IMR-90 (cell line): ENCODE measurements at regions not wholly inside any gene's neighbourhood (a gene's known extent, or its start where the extent isn't known, plus 50 kb on each side); places are given as distances from the start of the nearest gene placed in this dataset.

Experiments
- ATAC-seq: fragments of 200-7000 bp; cut with Tn5 transposase; 2 replicates; pipeline ENCODE4 v1.9.1; 2020; ENCODE audit warnings: low read depth, mild to moderate bottlenecking, moderate library complexity
- BruUV-seq: library from RNA; stranded (reverse); fragments of 400-500 nt; replicated peaks from 2 replicates; lab custom pipeline; 2021; lab: Mats Ljungman, UMichigan
- CTCF ChIA-PET: fragments of 300-600 bp; formaldehyde crosslinking; extraction: SDS; loops from one replicate; lab custom pipeline; 2021; ENCODE audit warnings: antibody characterized with exemption; lab: Yijun Ruan, JAX
- POLR2A ChIA-PET: fragments of 300-600 bp; sonication (Branson Sonifier 250); formaldehyde crosslinking; loops from one replicate; lab custom pipeline; 2022; ENCODE audit warnings: antibody characterized with exemption; ENCODE audit not compliant: unreplicated experiment; lab: Charles Lee
- DNase-seq: peaks from one replicate; pipeline ENCODE4 v3.0.0; 2013
- H2AFZ ChIP-seq: replicated peaks from 2 replicates; pipeline ENCODE3; 2013; ENCODE audit warnings: low read length, mild to moderate bottlenecking; ENCODE audit not compliant: poor library complexity
- H2AK5ac ChIP-seq: 2 replicates; pipeline ENCODE4 v1.6.1; 2013; ENCODE audit warnings: low read depth, low read length, inconsistent platforms
- H2AK9ac ChIP-seq: replicated peaks from 2 replicates; pipeline ENCODE3; 2013; ENCODE audit warnings: mild to moderate bottlenecking, low read depth, low read length, moderate library complexity; ENCODE audit not compliant: poor library complexity
- H2BK120ac ChIP-seq: 2 replicates; pipeline ENCODE4 v1.6.1; 2013; ENCODE audit warnings: low read depth, low read length, inconsistent platforms
- H2BK15ac ChIP-seq: 3 replicates; pipeline ENCODE4 v1.6.1; 2013; ENCODE audit warnings: low read depth, low read length, inconsistent platforms
- H2BK20ac ChIP-seq: 2 replicates; pipeline ENCODE4 v1.6.1; 2013; ENCODE audit warnings: low read depth, mild to moderate bottlenecking, inconsistent platforms, low read length, moderate library complexity
- H2BK5ac ChIP-seq: 2 replicates; pipeline ENCODE4 v1.6.1; 2013; ENCODE audit warnings: mild to moderate bottlenecking, low read depth, low read length, inconsistent platforms; ENCODE audit not compliant: poor library complexity, severe bottlenecking
- H3K14ac ChIP-seq: replicated peaks from 2 replicates; pipeline ENCODE4 v1.6.1; 2013; ENCODE audit warnings: low read depth, low read length, inconsistent platforms
- H3K18ac ChIP-seq: 2 replicates; pipeline ENCODE4 v1.6.1; 2013; ENCODE audit warnings: low read depth, low read length, control low read depth
- H3K23ac ChIP-seq: 2 replicates; pipeline ENCODE4 v1.6.1; 2013; ENCODE audit warnings: low read depth, low read length, inconsistent platforms
- H3K27ac ChIP-seq: 2 replicates; pipeline ENCODE4 v1.5.1; 2013; ENCODE audit warnings: mild to moderate bottlenecking, control low read depth, low read length; ENCODE audit not compliant: insufficient read depth
- H3K27me3 ChIP-seq: 2 replicates; pipeline ENCODE4 v1.6.1; 2013; ENCODE audit warnings: low read length; ENCODE audit not compliant: control insufficient read depth, insufficient read depth
- H3K36me3 ChIP-seq: 2 replicates; pipeline ENCODE4 v1.6.1; 2013; ENCODE audit warnings: low read length, mixed read lengths; ENCODE audit not compliant: control insufficient read depth, insufficient read depth
- H3K4ac ChIP-seq: 2 replicates; pipeline ENCODE4 v1.6.1; 2013; ENCODE audit warnings: low read depth, low read length, inconsistent platforms
- H3K4me1 ChIP-seq: 2 replicates; pipeline ENCODE4 v1.6.1; 2013; ENCODE audit warnings: low read length, mixed read lengths; ENCODE audit not compliant: control insufficient read depth, insufficient read depth
- H3K4me2 ChIP-seq: 2 replicates; pipeline ENCODE4 v1.6.1; 2013; ENCODE audit warnings: low read depth, mild to moderate bottlenecking, control low read depth, low read length, moderate library complexity
- H3K4me3 ChIP-seq: 2 replicates; pipeline ENCODE4 v1.5.1; 2013; ENCODE audit warnings: low read depth, mild to moderate bottlenecking, control low read depth, low read length, moderate library complexity; ENCODE audit not compliant: insufficient read depth
- H3K56ac ChIP-seq: 2 replicates; pipeline ENCODE4 v1.6.1; 2013; ENCODE audit warnings: low read length, inconsistent platforms; ENCODE audit not compliant: insufficient read depth; ENCODE audit errors: extremely low read depth
- H3K79me1 ChIP-seq, 2 experiments: 2 replicates each; pipeline ENCODE4 v1.6.1; 2013; ENCODE audit warnings: low read length in 2 of 2, inconsistent platforms in 1 of 2, low read depth in 1 of 2
- H3K9ac ChIP-seq: 2 replicates; pipeline ENCODE4 v1.6.1; 2013; ENCODE audit warnings: low read depth, low read length, control low read depth
- H3K9me1 ChIP-seq: 2 replicates; pipeline ENCODE4 v1.6.1; 2013; ENCODE audit warnings: low read length, inconsistent platforms; ENCODE audit not compliant: insufficient read depth
- H3K9me3 ChIP-seq: 2 replicates; pipeline ENCODE4 v1.6.1; 2013; ENCODE audit warnings: low read length; ENCODE audit not compliant: control insufficient read depth, insufficient read depth
- H4K20me1 ChIP-seq: 2 replicates; pipeline ENCODE4 v1.6.1; 2013; ENCODE audit warnings: low read length, inconsistent platforms; ENCODE audit not compliant: insufficient read depth
- H4K5ac ChIP-seq: 2 replicates; pipeline ENCODE4 v1.6.1; 2013; ENCODE audit warnings: mild to moderate bottlenecking, low read depth, low read length, control low read depth
- H4K8ac ChIP-seq, 2 experiments: 2 replicates each; pipeline ENCODE4 v1.6.1; 2013; ENCODE audit warnings: low read depth in 2 of 2, low read length in 2 of 2, control low read depth in 1 of 2, inconsistent platforms in 1 of 2
- H4K91ac ChIP-seq: 2 replicates; pipeline ENCODE4 v1.6.1; 2013; ENCODE audit warnings: low read depth, low read length, inconsistent platforms; ENCODE audit not compliant: insufficient read depth
- BHLHE40 ChIP-seq: fragments of 150-350 bp; IDR thresholded peaks from 2 replicates; pipeline ENCODE4 v1.6.1; 2016; ENCODE audit warnings: mild to moderate bottlenecking, low read depth, low read length
- CEBPB ChIP-seq: IDR thresholded peaks from 2 replicates; pipeline ENCODE4 v1.6.1; 2012; ENCODE audit warnings: low read depth, low read length, improper control_type of control experiment
- CHD1 ChIP-seq: IDR thresholded peaks from 2 replicates; pipeline ENCODE4 v1.6.1; 2012; ENCODE audit warnings: low read depth, low read length, improper control_type of control experiment
- CTCF ChIP-seq: conservative IDR thresholded peaks from 2 replicates; pipeline ENCODE4 v1.5.1; 2012; ENCODE audit warnings: mild to moderate bottlenecking, low read depth, low read length, improper control_type of control experiment
- ELK1 ChIP-seq: fragments of 150-350 bp; IDR thresholded peaks from 2 replicates; pipeline ENCODE4 v1.6.1; 2016; ENCODE audit warnings: low read depth, mild to moderate bottlenecking, low read length, moderate library complexity, borderline replicate concordance
- FOS ChIP-seq: fragments of 150-350 bp; IDR thresholded peaks from 2 replicates; pipeline ENCODE4 v1.6.1; 2016; ENCODE audit warnings: low read depth, low read length
- MAFK ChIP-seq: IDR thresholded peaks from 2 replicates; pipeline ENCODE4 v1.6.1; 2012; ENCODE audit warnings: low read depth, low read length, improper control_type of control experiment
- MAZ ChIP-seq: IDR thresholded peaks from 2 replicates; pipeline ENCODE4 v1.6.1; 2012; ENCODE audit warnings: low read depth, mild to moderate bottlenecking, low read length, improper control_type of control experiment, moderate library complexity, borderline replicate concordance
- MXI1 ChIP-seq: IDR thresholded peaks from 2 replicates; pipeline ENCODE4 v1.6.1; 2012; ENCODE audit warnings: low read depth, mild to moderate bottlenecking, low read length, moderate library complexity, borderline replicate concordance
- NFE2L2 ChIP-seq: fragments of 150-350 bp; IDR thresholded peaks from 2 replicates; pipeline ENCODE4 v1.6.1; 2016; ENCODE audit warnings: low read depth, mild to moderate bottlenecking, low read length
- POLR2A ChIP-seq: IDR thresholded peaks from 2 replicates; pipeline ENCODE4 v1.6.1; 2012; ENCODE audit warnings: mild to moderate bottlenecking, low read depth, low read length
- RAD21 ChIP-seq: IDR thresholded peaks from 2 replicates; pipeline ENCODE4 v1.6.1; 2012; ENCODE audit warnings: low read length, improper control_type of control experiment
- RCOR1 ChIP-seq: IDR thresholded peaks from 2 replicates; pipeline ENCODE4 v1.6.1; 2012; ENCODE audit warnings: mild to moderate bottlenecking, low read length, improper control_type of control experiment; ENCODE audit not compliant: insufficient replicate concordance
- RFX5 ChIP-seq: IDR thresholded peaks from 2 replicates; pipeline ENCODE4 v1.8.0; 2012; ENCODE audit warnings: low read depth, mild to moderate bottlenecking, low read length, moderate library complexity
- SMC3 ChIP-seq: fragments of 150-350 bp; IDR thresholded peaks from 2 replicates; pipeline ENCODE4 v1.6.1; 2016; ENCODE audit warnings: low read depth, mild to moderate bottlenecking, antibody characterized with exemption, low read length, moderate library complexity
- USF2 ChIP-seq: fragments of 150-350 bp; IDR thresholded peaks from 2 replicates; pipeline ENCODE4 v1.6.1; 2017; ENCODE audit warnings: mild to moderate bottlenecking, antibody characterized with exemption, low read length, low read depth
- WGBS, 2 experiments: methylation state at CpG; one replicate each; pipeline versions ENCODE4 v1.1.5 to v1.1.7; 2013; ENCODE audit warnings: missing lambda C conversion rate in 2 of 2; ENCODE audit not compliant: insufficient read length in 1 of 2; ENCODE audit errors: extremely low coverage in 2 of 2; 5-methylcytosine and 5-hydroxymethylcytosine counted together
- dilution Hi-C: fragments of 300-500 bp; cut with HindIII; formaldehyde crosslinking; loops from one replicate; pipeline ENCODE4 v1.14.3; 2018; ENCODE audit warnings: low sequenced_read_pairs; ENCODE audit not compliant: unreplicated experiment
- in situ Hi-C: fragments of 300-500 bp; cut with MboI; formaldehyde crosslinking; loops from 3 replicates; pipeline ENCODE4 v1.14.3; 2019; ENCODE audit warnings: low sequenced_read_pairs, inconsistent platforms, mixed read lengths
- intact Hi-C: fragments of 100-400 bp; cut with micrococcal nuclease; formaldehyde crosslinking; loops from 2 replicates; pipeline ENCODE4 v1.10.0; 2022

- BruUV-seq = no TSS peak
- Histone ChIP-seq H3K23ac (no peak overlapping the region), H3K9me1 (0 out of 2 replicates have a peak, but pooled peaks cover 4% of the 10 kb centered on the region), H3K79me1 (no peaks in the 10 kb centered on the region), H3K9ac (no peak overlapping the region), H2AFZ (no peak overlapping the region), H2BK20ac (no peak overlapping the region), H3K9me3 (no peaks in the 10 kb centered on the region), H2BK120ac (no peak overlapping the region), H4K5ac (no peak overlapping the region), H3K14ac (no peak overlapping the region), H2BK5ac (no peak overlapping the region), H3K36me3 (no peaks in the 10 kb centered on the region), H3K56ac (no peak overlapping the region), H3K27ac (no peak overlapping the region), H2BK15ac (peak overlapping the region; percentile 34; the same call in 2 of the 3 replicates), H4K20me1 (no peaks in the 10 kb centered on the region), H2AK5ac (no peak overlapping the region), H3K4me3 (no peak overlapping the region), H2AK9ac (no peak overlapping the region), H3K4me2 (no peak overlapping the region), H3K4ac (no peak overlapping the region), H3K27me3 (no peaks in the 10 kb centered on the region), H3K4me1 (peaks cover 3% of the 10 kb centered on the region; the same call in 1 of the 2 replicates), H4K91ac (no peak overlapping the region), H4K8ac (no peak overlapping the region), H3K18ac (no peak overlapping the region)
- POLR2A ChIA-PET = no interaction called here
- ATAC-seq (no peak), DNase-seq (no peak)
- dilution Hi-C loops = no loop called here
- no CpG with 5 or more reads among the region's 2 CpGs for WGBS, 2 experiments
- TF ChIP-seq CTCF = no peak
- TF ChIP-seq RFX5 = no peak
- no peak for TF ChIP-seq BHLHE40
- no peak for TF ChIP-seq MAFK
- TF ChIP-seq POLR2A = no peak
- TF ChIP-seq NFE2L2 = no peak
- no peak for TF ChIP-seq CHD1
- no peak for TF ChIP-seq CEBPB
- TF ChIP-seq RCOR1 = no peak
- no peak for TF ChIP-seq MAZ
- TF ChIP-seq RAD21 = no peak
- no peak for TF ChIP-seq ELK1
- TF ChIP-seq USF2 = no peak
- no peak for TF ChIP-seq SMC3
- TF ChIP-seq FOS = no peak
- no peak for TF ChIP-seq MXI1
- intact Hi-C loops = no loop called here
- in situ Hi-C loops = loop anchor here (25.0 kb wide), 1 partner anchor 318 kb away; no protein-coding TSS in a partner anchor
- CTCF ChIA-PET = interaction anchor here (0.6 kb wide), 1 partner anchor 15 kb away, joined by 7 read pairs; no protein-coding TSS in a partner anchor
These were observed 218.2 kb upstream of the RFX3 start for GRCh38 chr9:3743901-3744413.
